Activated T-helper 1 cell treated with anti-CD3 and anti-CD28 coated beads, Interleukin-12 subunit alpha, Interleukin-12 subunit beta, Interleukin-2, Interleukin-4 antibody, amounts not matched to agents 30 ng/mL and 10 ng/mL and 1 ng/mL, durations not matched to agents 14 hours and 24 hours and 36 hours (primary cell): ENCODE measurements at regions not wholly inside any gene's neighbourhood (a gene's known extent, or its start where the extent isn't known, plus 50 kb on each side); places are given as distances from the start of the nearest gene placed in this dataset.
A peak's percentile ranks its signal among the peaks of the same experiment; 100 is the strongest.

Source experiments
- DNase-seq: peaks from one replicate; pipeline ENCODE4 v3.0.0; 2021; ENCODE audit warnings: low spot score
- H3K27ac Mint-ChIP-seq: one replicate; pipeline ENCODE4 v1.8.0; 2021; ENCODE audit warnings: mild to moderate bottlenecking, mixed read lengths
- H3K27me3 Mint-ChIP-seq: one replicate; pipeline ENCODE4 v1.8.0; 2022; ENCODE audit warnings: mild to moderate bottlenecking, moderate library complexity, mixed read lengths; ENCODE audit not compliant: insufficient read depth
- H3K36me3 Mint-ChIP-seq: one replicate; pipeline ENCODE4 v1.8.0; 2021; ENCODE audit warnings: low read depth, mixed read lengths
- H3K4me1 Mint-ChIP-seq: one replicate; pipeline ENCODE4 v1.8.0; 2021; ENCODE audit warnings: low read depth, mixed read lengths
- H3K4me3 Mint-ChIP-seq: one replicate; pipeline ENCODE4 v1.8.0; 2021; ENCODE audit warnings: mild to moderate bottlenecking, moderate library complexity, mixed read lengths
- H3K9me3 Mint-ChIP-seq: one replicate; pipeline ENCODE4 v1.8.0; 2021; ENCODE audit warnings: mixed read lengths
- intact Hi-C: fragments of 100-400 bp; cut with micrococcal nuclease; formaldehyde crosslinking; loops from one replicate; pipeline ENCODE4 v1.15.1; 2024

- peak; percentile 38 for DNase-seq
- Mint-ChIP-seq H3K4me1 (peaks cover 52% of the 10 kb centered on the region), H3K36me3 (peaks cover 4% of the 10 kb centered on the region), H3K27me3 (peaks cover 58% of the 10 kb centered on the region), H3K9me3 (no peaks in the 10 kb centered on the region), H3K4me3 (peak overlapping the region; percentile 74), H3K27ac (peak overlapping the region; percentile 66)
- intact Hi-C loops, result loop anchor here (5.0 to 10.0 kb wide), 2 partner anchors 125 to 553 kb away; no protein-coding TSS in a partner anchor
Measured at GRCh38 chr17:77887464-77888241, 70.8 kb upstream of the TNRC6C start.

- H3K4me1 Mint-ChIP-seq, result peaks cover 52% of the 10 kb centered on the region
- no peak overlapping the region for H3K27ac Mint-ChIP-seq
- DNase-seq, result no peak
- H3K9me3 Mint-ChIP-seq, result no peaks in the 10 kb centered on the region
- H3K27me3 Mint-ChIP-seq, result peaks cover 63% of the 10 kb centered on the region
- intact Hi-C loops, result loop anchor here (5.0 to 10.0 kb wide), 2 partner anchors 124 to 554 kb away; no protein-coding TSS in a partner anchor
- peak overlapping the region; percentile 74 for H3K4me3 Mint-ChIP-seq
- H3K36me3 Mint-ChIP-seq, result peaks cover 4% of the 10 kb centered on the region
Measured at GRCh38 chr17:77888242-77889134, 70.0 kb upstream of the TNRC6C start.

GRCh38 chr17:77889135-77889505, 69.4 kb upstream of the TNRC6C start:
- H3K9me3 Mint-ChIP-seq, result no peaks in the 10 kb centered on the region
- no peak for DNase-seq
- intact Hi-C loops, result loop anchor here (5.0 to 10.0 kb wide), 2 partner anchors 123 to 554 kb away; no protein-coding TSS in a partner anchor
- H3K36me3 Mint-ChIP-seq, result peaks cover 4% of the 10 kb centered on the region
- peaks cover 45% of the 10 kb centered on the region for H3K4me1 Mint-ChIP-seq
- peak overlapping the region; percentile 15 for H3K4me3 Mint-ChIP-seq
- no peak overlapping the region for H3K27ac Mint-ChIP-seq
- peaks cover 63% of the 10 kb centered on the region for H3K27me3 Mint-ChIP-seq

GRCh38 chr17:77889866-77890760, 68.4 kb upstream of the TNRC6C start:
- H3K36me3 Mint-ChIP-seq, result peaks cover 2% of the 10 kb centered on the region
- intact Hi-C loops, result loop anchor here (5.0 to 10.0 kb wide), 2 partner anchors 122 to 555 kb away; no protein-coding TSS in a partner anchor
- peaks cover 65% of the 10 kb centered on the region for H3K27me3 Mint-ChIP-seq
- no peak overlapping the region for H3K4me3 Mint-ChIP-seq
- H3K27ac Mint-ChIP-seq, result no peak overlapping the region
- no peaks in the 10 kb centered on the region for H3K9me3 Mint-ChIP-seq
- DNase-seq, result no peak
- H3K4me1 Mint-ChIP-seq, result peaks cover 36% of the 10 kb centered on the region

- Mint-ChIP-seq H3K4me3 (no peak overlapping the region), H3K36me3 (peaks cover 1% of the 10 kb centered on the region), H3K4me1 (peaks cover 33% of the 10 kb centered on the region), H3K27me3 (peaks cover 63% of the 10 kb centered on the region), H3K27ac (no peak overlapping the region), H3K9me3 (no peaks in the 10 kb centered on the region)
- intact Hi-C loops, result no loop called here
- DNase-seq, result no peak
Measured at GRCh38 chr17:77890771-77891170, 67.7 kb upstream of the TNRC6C start.

- intact Hi-C loops, result no loop called here
- Mint-ChIP-seq H3K4me1 (peaks cover 25% of the 10 kb centered on the region), H3K27ac (no peak overlapping the region), H3K4me3 (no peak overlapping the region), H3K27me3 (peaks cover 55% of the 10 kb centered on the region), H3K9me3 (no peaks in the 10 kb centered on the region), H3K36me3 (no peaks in the 10 kb centered on the region)
- DNase-seq, result no peak
Measured at GRCh38 chr17:77891602-77892001, 66.9 kb upstream of the TNRC6C start.

GRCh38 chr17:77892031-77892430, 66.5 kb upstream of the TNRC6C start:
- no peak for DNase-seq
- H3K27ac Mint-ChIP-seq, result no peak overlapping the region
- H3K36me3 Mint-ChIP-seq, result no peaks in the 10 kb centered on the region
- H3K4me1 Mint-ChIP-seq, result peaks cover 21% of the 10 kb centered on the region
- no peak overlapping the region for H3K4me3 Mint-ChIP-seq
- no peaks in the 10 kb centered on the region for H3K9me3 Mint-ChIP-seq
- intact Hi-C loops, result no loop called here
- peaks cover 51% of the 10 kb centered on the region for H3K27me3 Mint-ChIP-seq

GRCh38 chr17:77892469-77893143, 65.9 kb upstream of the TNRC6C start:
- DNase-seq, result no peak
- H3K36me3 Mint-ChIP-seq, result no peaks in the 10 kb centered on the region
- intact Hi-C loops, result no loop called here

GRCh38 chr17:77893144-77894044, 65.1 kb upstream of the TNRC6C start:
- Mint-ChIP-seq H3K9me3 (no peaks in the 10 kb centered on the region), H3K36me3 (no peaks in the 10 kb centered on the region), H3K4me1 (peaks cover 7% of the 10 kb centered on the region), H3K27ac (no peak overlapping the region), H3K27me3 (peaks cover 38% of the 10 kb centered on the region), H3K4me3 (no peak overlapping the region)
- DNase-seq, result no peak
- intact Hi-C loops, result no loop called here

More at GRCh38 chr17:77892469-77893143, 65.9 kb upstream of the TNRC6C start:
- H3K4me3 Mint-ChIP-seq, result no peak overlapping the region
- peaks cover 45% of the 10 kb centered on the region for H3K27me3 Mint-ChIP-seq
- H3K27ac Mint-ChIP-seq, result no peak overlapping the region
- H3K9me3 Mint-ChIP-seq, result no peaks in the 10 kb centered on the region
- peaks cover 15% of the 10 kb centered on the region for H3K4me1 Mint-ChIP-seq

GRCh38 chr17:77894126-77894956, 64.2 kb upstream of the TNRC6C start:
- H3K27ac Mint-ChIP-seq, result no peak overlapping the region
- no peak for DNase-seq
- no peaks in the 10 kb centered on the region for H3K9me3 Mint-ChIP-seq
- H3K27me3 Mint-ChIP-seq, result peaks cover 31% of the 10 kb centered on the region
- H3K4me3 Mint-ChIP-seq, result no peak overlapping the region
- intact Hi-C loops, result no loop called here
- peaks cover 4% of the 10 kb centered on the region for H3K4me1 Mint-ChIP-seq
- H3K36me3 Mint-ChIP-seq, result no peaks in the 10 kb centered on the region
